ENCODE measurements at regions not wholly inside any gene's neighbourhood (a gene's known extent, or its start where the extent isn't known, plus 50 kb on each side); places are given as distances from the start of the nearest gene placed in this dataset.
"Not testable (repeated sequence)": the region's sequence is repeated elsewhere in the genome, so short reads cannot be mapped to it uniquely, and the experiment has no call there.

DNA sequence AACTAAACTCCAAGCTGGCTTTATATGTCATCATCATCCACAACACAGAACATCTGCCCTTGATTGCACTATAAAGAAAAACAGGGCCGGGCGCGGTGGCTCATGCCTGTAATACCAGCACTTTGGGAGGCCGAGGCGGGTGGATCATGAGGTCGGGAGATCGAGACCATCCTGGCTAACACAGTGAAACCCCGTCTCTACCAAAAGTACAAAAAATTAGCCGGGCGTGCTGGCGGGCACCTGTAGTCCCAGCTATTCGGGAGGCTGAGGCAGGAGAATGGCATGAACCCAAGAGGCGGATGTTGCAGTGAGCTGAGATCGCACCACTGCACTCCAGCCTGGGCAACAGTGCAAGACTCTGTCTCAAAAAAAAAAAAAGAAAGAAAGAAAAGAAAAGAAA lies 290.3 kb upstream of the CELF2 start:
- not testable (repeated sequence) for DNase-seq

DNA sequence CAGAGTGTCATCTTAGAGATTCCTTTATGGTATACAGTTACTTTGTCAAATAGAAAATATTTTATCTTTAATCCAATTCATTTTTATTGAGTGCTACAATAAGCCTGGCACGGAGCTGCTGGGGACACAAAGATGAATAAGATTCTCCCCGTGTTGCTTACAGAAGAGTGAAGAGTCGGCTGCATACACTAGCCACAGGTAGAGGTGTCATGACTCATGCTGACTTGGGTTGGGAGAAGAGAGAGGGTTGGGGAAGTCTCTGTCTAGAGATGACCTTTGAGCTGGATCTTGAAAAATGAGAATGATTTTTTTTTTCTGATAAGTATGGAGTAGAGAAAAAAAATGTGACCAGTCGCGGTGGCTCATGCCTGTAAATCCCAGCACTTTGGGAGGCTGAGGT lies 289.9 kb upstream of the CELF2 start:
- no peak for DNase-seq

DNA sequence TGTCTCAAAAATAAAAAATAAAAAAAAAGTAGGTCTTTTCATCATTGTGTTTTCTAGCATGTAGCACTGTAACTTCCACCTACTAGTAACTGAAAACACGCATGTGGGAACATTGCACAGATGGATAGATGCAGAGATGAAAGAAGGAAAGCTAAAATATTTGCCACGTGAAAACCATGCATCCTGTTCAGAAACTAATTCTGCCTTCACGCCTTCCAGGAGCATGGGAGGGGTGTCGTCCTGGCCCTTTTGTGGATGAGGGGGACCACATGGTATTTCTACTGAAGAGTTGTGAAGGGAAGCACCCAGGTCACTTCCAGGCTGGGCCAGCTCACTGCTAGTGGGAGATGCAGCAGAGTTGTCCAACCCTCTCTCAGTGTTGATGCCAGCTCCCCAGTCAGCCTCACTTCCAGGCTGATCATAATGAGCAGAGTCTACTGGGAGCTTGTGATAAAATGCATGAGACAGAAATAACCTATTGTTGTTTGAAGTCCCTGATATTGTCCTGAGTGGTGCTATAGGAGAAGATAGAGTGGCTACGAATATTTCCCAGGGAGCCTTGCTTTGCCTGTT lies 287.1 kb upstream of the CELF2 start:
- no peak for DNase-seq

DNA sequence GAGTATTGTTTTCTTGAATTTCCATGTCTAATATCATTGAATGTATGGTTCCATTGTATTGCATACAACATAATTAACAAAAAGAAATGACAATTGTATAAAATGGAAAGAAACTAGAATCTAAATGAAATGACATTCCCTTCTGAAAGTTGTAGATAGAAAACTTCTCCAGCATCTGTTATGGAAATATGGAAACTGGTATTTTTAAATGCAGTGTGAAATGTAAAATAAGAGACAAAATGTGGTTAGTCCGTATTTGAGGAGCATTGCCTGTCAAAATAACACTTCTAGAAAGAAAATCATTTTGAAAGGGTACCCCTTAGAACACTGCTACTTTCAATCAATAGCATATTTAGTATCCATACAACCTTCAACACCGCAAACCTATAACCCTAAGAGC lies 286.3 kb upstream of the CELF2 start:
- no peak for DNase-seq

DNA sequence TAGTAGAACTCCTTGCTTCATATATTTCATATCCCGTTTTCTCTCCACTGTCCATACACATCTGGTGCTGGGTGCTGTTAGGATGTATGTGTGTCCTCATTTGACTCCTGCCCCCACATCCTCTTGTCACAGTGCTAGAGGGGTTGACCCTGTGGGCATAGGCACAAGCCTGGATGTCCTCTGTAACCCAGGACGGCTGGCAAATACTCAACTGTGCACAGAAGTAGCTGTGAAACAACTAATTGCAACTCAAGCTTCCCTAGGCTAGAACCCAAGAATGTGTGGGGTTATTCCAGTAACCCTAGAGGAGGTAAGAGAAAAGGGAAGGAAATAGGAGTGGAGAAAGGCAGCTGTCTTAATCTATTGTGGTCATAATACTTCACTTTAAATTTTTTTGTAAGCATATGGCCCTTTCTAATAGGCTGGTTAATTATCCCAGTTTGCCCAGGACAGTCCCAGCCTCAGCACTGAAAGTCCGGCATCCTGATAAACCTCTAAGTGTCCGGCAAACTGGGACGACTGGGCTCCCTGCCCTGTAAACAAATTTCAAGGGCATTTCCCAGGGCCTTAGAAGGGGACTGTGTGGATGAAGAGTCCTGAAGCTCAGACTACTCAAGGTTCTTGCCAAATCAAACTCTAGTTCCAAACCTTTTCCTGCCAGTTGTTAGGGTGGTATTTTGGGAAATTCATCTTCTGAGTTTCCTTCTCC lies 283.2 kb upstream of the CELF2 start:
- DNase-seq = no peak

DNA sequence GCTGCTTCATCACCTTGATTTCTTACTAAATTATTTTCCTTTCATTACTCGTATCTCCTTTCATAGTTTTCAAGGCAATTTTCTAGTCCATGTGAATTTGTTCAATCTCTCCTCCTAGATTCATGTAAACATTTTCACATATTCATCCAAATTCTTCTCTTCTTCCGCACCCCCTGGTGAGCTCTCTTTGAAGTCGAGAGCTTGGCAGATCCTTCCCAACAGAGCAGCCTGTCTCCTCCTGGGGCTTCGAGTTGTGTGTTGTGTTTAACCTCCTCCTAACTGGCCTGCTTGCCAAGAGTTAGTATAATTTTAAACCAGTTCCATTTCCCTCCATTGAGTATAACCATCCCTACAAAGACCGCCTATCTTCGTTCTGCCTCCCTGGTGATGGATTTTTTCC lies 272.4 kb upstream of the CELF2 start:
- no peak for DNase-seq

DNA sequence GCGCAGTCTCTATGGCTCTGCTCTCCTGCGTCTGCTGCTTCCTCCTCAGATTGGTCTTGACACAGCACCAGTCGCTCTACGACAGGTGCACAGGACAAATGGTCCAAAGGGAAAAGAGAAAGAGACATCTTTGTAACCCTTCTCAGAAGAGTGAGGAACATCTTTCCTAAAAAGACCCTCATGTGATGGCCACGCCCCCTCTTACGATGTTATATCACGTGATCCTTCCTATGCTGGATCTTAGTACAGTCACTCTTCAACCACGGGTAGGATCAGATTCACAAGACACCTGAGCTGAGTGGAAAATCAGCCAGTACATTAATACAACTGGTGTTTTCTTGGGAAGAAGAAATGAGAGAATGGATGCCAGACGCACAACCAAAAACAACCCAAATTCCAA lies 262.2 kb upstream of the CELF2 start:
- DNase-seq = no peak

DNA sequence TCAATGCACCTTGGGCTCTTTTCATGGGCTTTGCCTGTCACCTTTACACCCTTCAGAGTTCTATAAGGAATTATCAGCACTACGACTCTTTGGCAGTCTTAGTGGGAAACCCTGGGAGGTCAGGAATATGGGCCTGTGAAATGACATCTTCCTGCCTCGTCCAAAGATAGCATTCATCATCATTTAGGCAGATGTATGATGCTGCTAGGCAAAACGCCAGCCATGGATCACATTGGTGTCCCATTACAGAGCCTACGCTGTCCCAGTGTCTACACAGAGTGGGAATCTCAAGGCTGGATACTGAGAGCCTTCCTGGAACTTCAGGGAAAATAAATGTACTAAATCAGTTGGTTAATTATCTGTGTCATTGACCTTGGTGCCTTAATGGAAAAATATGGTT lies 259.4 kb upstream of the CELF2 start:
- DNase-seq = no peak

DNA sequence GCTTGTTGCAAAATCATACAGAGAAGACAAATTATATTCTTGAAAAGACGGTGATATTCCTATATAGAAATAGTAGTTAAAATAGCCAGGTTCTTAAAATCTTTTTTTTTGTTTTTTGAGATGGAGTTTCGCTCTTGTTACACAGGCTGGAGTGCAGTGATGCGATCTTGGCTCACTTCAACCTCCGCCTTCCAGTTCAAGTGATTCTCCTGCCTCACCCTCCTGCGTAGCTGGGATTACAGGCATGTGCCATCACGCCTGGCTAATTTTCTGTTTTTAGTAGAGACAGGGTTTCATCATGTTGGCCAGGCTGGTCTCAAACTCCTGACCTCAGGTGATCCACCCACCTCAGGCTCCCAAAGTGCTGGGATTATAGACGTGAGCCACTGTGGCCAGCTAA lies 257.9 kb upstream of the CELF2 start:
- DNase-seq = not testable (repeated sequence)

DNA sequence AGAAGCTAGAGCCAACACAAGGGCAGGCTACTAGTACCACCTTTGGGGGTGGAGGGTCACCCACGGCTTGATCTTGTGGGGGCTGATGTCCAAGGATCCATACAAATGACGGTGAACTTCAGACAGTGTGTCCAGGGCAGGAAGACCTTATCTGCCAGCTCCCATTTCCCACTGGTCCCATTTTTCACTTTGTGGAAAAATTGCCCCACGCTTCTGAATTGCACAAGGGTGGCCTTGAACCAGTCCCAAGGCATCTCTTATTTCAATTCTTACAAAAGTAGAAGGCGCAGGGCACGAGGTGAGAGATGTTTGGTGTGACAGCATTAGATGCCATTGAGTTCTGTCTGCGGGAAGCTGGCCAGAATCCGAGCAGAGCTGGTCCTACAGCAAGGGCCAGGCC lies 252.7 kb upstream of the CELF2 start:
- no peak for DNase-seq

DNA sequence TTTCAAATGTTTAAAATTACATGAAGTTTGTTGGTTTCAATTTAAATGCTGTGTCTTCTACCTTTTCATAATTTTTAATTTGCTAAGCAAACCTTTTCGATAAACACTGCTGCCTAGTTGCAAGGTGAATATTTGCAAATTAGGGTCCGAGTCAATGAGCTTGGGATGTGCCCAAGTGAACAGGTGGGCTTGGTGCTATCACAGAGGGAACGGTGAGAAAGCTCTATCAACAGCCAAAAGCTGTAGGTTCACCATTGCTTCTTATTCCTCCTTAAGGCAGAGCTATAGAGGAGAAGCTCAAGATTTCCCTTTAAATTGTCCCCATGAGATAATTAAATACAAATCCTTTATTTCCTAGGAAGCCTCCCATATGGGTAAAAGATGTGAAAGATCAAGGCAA lies 245.3 kb upstream of the CELF2 start:
- no peak for DNase-seq

DNA sequence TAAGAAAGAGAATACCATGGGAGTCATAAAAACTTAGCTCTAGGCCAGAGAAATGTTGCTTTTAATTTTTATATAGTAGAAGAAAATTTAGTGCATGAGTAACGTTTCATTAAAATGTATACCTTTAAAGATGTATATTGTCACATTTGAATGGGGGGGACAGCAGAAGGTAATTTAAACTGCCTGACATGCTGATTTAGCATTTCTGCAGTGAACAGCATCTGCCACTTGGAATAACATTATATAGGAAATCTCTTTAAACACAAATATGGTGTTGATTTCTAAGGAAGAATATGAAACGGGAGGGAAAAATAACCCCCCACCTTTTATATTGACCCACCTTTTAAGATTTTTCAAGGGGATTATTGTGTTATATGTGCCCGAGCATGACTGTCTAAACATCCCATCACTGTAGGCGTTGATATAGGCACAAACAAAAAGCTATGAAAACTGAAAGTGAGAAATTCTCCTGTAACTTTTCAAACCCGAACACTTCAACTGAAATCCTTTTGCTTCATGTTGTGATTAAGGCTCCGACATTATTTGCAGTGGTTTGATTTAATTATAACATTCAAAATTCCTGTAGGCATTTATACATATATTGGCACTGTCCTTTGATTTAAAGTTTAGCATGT lies 244.7 kb upstream of the CELF2 start:
- no peak for DNase-seq

DNA sequence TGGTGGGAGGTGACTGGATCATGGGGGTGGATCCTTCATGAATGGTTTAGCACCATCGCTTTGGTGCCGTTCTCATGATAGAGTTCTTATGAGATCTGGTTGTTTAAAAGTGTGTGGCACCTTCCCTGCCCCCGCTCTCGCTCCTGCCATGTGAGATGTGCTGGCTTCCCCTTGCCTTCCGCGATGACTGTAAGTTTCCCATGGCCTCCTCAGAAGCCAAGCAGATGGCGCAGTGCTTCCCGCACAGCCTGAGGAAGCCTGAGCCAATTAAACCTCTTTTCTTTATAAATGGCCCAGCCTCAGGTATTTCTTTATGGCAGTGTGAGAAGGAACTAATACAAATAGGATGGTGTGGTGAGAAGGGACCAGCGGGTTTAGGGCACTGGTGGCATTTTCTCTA lies 243.3 kb upstream of the CELF2 start:
- DNase-seq = no peak

DNA sequence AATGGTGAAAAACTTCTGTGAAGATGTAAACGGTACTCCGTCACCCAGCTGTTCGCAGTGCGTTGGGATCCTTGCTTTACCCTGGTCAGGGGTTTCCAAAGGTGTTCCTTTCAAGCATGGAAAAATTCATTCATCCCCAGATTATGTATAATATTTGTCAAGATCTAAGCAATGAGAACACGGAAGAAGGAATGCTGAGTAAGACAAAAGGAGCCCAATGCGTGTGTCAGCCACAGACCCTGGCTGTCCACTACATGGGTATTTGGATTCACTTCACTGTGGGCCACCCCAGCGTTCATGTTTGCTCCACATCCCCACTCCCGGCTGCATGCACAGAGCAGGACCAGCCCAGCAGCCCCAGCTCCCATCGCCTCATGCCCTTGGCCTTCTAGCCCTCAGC lies 241.3 kb upstream of the CELF2 start:
- DNase-seq = no peak

DNA sequence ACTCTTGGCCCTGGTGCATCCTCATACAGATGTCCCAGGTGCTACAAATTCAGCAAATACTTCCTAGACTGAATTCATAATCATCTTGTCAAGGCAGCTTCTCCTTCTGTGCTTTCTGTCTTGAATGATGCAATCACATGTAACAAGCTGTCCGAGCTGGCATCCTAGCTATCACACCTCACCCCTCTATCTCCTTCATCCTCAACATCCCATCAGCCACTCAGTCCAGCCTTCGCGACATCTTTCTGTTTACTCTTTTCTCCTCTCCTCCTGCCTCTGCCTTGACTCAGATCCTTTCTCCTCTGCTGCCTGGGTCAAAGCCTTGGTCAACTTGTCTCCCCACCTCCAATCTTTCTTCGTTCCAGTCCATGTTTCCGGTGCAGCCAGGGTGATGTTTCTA lies 240.4 kb upstream of the CELF2 start:
- DNase-seq = no peak

DNA sequence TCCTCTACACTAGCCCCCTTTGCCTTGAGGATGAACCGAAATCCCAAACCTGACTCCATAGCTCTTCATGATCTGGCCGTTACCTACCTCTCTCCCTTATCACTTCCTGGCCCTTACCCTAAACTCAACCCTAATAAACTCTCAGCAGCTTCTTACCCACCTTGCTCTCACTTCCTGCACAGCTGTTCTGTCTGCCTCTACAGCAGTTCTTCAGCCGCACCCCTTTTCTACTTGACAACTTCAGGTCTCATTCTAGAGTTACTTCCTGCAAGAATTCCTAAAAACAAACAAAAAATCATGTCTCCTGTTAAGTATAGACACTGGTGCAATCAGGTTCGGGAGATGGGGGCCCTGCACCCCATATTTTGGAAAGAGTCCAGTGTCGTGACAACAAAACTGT lies 239.9 kb upstream of the CELF2 start:
- DNase-seq = no peak

DNA sequence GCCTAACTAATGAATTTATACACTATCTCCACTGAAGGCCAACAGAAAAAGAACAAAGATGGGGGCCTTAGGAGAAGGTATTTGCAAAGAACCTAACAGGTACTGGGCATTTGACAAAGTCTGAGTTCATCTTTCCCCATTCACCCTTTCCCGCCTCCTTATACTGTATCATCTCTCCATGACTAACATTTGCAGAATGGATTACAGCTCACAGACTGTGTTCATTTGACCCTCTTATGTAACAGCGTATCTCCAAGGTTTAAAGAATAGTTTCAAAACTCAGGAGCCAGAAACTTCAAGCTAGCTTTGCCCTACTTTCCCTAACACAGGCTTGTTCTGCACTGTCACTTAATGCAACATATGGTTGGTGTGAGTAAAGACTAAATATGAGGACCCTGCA lies 238.7 kb upstream of the CELF2 start:
- no peak for DNase-seq

DNA sequence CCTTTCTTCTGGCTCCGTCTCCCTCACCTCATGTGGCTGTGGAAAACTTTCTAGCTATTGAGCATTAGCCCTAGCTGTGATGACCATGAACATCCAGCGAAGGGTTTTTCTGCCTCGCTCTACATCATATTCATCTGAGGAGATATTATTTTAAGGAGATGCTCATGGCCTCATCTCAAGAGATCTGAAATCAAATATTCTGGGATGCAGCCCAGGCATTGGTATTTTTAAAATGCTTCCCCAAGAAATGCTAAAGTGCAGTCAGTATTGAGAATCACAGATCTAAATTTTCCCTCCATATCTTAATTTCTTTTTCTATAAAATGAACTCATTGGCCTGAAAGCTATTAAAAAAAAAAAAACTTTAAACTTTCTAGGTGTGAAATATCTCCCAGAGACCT lies 238.2 kb upstream of the CELF2 start:
- no peak for DNase-seq

DNA sequence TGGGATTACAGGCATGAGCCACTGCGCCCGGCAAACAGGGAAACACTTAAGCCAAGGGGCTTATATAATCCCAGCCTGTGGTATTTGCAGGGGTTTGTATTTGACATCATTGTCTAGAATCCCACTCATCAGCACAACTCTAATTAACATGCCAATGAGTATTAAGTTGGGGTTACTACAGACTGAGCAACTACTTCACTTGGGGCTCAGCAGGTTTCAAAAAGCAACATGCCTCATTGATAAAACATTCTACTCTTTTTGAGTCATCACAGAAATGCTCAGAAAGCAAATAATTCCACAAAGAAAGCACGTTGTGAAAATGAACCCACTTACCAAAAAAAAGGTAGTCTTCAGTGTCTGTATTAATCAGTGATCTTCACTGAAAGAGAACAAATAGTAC lies 236.9 kb upstream of the CELF2 start:
- DNase-seq = no peak

DNA sequence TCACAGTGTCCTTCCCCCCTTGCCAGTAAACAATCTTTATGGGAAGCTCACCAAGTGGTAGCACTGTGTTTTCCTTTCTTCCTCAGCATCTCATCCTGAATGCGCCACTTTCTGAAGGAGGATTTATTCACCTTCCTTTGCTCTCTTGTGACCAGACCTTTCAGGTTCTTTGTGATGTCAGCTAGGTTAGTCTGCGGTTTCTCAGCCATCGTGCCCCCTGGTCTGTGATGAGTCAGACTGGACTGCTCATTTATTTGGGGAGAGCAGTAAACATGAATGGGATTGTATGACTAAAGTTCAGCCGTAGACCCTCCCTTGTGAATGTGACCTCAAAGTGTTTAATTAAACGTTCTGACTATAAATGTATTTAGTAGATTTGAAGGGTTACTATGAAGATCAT lies 235.1 kb upstream of the CELF2 start:
- no peak for DNase-seq

DNA sequence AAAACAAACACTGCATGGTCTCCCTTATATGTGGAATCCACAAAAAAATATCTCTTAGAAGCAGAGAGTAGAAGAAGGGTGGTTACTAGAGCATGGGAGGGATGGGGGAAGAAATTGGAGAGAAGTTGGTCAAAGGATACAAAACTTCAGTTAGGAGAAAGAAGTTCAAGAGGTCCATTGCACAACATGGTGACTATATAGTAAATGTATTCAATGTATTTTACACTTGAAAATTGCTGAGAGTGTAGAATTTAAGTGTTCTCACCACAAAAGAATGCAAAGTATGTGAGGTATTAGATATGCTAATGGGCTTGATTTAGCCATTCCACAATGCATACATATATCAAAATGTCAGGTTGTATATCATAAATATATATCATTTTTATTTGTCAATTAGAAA lies 232.0 kb upstream of the CELF2 start:
- DNase-seq = no peak

DNA sequence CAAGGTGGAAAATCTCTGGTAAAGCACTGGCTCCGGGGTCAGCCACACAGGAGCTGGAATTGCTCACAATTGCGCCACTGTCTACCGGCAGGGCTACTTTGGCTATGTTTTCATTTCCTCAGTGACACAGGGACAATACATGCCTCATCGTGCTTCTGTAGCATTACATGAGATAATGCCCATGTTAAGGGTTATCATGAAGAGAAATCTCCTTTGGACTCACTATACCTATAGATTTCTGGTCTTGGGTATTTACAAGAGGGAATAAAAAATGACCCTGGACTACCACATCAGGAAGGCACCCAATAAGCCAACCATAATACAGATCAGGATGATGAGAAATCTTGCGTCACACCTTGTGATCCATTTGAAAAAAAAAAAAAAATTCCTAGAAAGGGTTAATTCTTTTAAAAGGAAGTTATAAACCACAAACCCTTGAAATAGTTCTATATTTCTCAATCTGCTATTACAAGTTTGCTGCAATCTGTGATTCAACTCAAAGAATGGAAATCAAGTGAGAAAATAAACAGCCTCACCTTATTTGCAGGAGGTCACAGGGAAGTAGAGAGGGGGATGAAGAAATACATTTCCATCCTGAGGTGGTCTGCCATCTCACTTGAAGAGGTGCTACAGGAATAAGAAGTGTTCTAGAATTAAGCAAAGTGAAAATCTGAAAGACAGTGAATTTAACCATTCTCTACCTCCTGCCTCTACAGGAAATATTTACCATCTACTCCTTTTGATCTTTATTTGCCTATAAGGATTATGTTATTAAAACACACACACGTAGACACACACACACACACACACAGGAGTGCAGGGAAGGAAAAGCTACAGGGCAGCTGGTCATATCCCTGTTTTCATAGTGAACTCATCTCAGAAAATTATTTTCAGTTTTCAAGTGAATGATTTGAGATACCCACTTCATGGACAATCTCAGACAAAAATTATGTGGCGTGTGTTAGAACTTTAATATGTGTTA lies 231.3 kb upstream of the CELF2 start:
- DNase-seq = no peak

DNA sequence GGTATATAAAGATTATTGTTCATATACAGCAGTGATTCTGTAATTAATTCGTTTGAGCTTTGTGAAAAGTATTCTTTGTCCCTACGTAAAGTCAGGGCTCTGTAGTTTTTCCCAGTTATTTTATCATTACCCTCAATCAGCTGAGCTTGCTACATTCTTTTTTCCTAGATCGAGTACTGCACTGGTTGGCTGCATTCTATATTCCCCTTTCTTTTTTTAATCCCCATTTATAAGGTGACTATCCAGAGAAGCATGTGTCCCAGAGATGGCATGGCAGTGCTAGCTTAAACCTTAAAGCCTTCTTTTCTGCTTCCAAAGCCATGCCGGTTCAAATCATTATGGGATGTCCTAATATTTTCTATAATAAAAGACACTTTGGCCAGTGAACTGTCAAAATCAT lies 230.1 kb upstream of the CELF2 start:
- DNase-seq = no peak

DNA sequence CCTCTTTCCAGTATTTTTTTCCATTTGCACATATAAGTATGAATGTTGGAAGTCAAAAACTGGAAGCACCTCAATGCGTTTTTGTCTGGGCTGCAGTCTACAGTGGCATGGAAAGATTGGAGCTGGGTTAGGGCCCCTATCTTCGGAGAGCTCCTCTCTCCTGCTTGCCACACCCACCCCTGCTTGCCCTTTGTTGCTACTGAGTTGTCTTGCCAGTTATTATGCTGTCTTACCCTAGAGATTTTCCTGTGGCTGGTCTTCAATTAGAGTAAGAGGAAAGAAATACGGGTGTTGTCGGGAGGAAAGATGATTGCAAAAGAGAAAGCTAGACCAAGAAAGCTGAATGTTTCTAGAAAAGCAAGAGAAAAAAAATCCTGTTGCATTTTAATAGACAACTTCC lies 228.9 kb upstream of the CELF2 start:
- DNase-seq = no peak
